ENCODE measurements at regions not wholly inside any gene's neighbourhood (a gene's known extent, or its start where the extent isn't known, plus 50 kb on each side); places are given as distances from the start of the nearest gene placed in this dataset.

DNA sequence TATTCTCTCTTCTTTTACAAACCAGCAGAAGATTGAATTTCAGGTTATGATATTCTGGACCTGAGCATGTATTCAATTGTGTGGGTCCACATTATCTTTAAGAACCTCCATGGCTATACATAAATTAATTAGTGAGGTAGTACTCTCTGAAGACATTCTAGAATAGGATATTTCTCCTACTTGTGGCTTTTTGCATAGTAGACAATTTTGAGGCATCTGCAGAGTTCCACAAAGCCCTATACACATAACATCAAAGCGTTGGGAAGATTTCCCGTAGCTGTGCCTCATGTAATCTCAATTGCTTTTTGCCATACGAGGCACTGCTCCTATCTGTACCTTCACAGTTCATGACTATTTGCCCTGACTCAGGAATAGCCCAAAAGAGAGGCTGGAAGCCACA is 395.4 kb upstream of the RGS17 start:
- TF ChIP-seq, protein P1, sequence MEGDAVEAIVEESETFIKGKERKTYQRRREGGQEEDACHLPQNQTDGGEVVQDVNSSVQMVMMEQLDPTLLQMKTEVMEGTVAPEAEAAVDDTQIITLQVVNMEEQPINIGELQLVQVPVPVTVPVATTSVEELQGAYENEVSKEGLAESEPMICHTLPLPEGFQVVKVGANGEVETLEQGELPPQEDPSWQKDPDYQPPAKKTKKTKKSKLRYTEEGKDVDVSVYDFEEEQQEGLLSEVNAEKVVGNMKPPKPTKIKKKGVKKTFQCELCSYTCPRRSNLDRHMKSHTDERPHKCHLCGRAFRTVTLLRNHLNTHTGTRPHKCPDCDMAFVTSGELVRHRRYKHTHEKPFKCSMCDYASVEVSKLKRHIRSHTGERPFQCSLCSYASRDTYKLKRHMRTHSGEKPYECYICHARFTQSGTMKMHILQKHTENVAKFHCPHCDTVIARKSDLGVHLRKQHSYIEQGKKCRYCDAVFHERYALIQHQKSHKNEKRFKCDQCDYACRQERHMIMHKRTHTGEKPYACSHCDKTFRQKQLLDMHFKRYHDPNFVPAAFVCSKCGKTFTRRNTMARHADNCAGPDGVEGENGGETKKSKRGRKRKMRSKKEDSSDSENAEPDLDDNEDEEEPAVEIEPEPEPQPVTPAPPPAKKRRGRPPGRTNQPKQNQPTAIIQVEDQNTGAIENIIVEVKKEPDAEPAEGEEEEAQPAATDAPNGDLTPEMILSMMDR (optimal IDR thresholded peaks at IDR 0.05 in 1 of 3, IDR thresholded peaks at IDR 0.05 in 1 of 3, conservative IDR thresholded peaks at IDR 0.05 in 1 of 3; ENCODE audit: extremely low read depth in 1 of 3, insufficient read depth in 2 of 3, low read length in 3 of 3), result no peak
- no peak for TF ChIP-seq EZH2 (IDR thresholded peaks at IDR 0.05; ENCODE audit: low read length)

Measured in keratinocyte (primary cell).